B cell (primary cell): ENCODE measurements at regions not wholly inside any gene's neighbourhood (a gene's known extent, or its start where the extent isn't known, plus 50 kb on each side); places are given as distances from the start of the nearest gene placed in this dataset.

Source experiments
- EZH2 ChIP-seq: IDR thresholded peaks from 2 replicates; pipeline ENCODE4 v1.6.1; 2012; ENCODE audit warnings: borderline replicate concordance, low read depth, mild to moderate bottlenecking, moderate library complexity, low read length; ENCODE audit not compliant: insufficient read depth, poor library complexity, severe bottlenecking
- TF ChIP-seq, protein P1 (sequence below): fragments of 200-600 bp; IDR thresholded peaks from one replicate; pipeline ENCODE4 v1.8.0; 2022; ENCODE audit warnings: antibody characterized with exemption, mild to moderate bottlenecking

DNA sequence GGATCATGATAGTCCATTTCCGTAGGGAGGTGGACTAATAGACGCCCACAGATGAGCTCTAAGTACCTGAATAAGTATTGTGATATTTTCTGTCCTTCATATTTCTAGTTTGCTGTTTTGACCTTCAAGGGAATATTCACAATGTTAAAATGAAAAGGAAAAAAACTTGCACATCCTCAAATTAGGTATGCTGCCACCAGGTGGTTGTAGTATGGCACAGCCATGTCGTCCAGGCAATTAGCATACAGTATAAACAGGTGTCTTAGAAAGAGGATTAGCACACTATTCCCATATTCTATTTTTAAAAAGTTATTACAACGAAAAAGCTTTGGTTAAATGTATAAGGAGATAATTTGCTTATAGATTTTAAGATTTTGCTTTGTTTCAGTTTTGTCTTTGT, 802.0 kb downstream of the RPA4 start:
- TF ChIP-seq, protein P1, sequence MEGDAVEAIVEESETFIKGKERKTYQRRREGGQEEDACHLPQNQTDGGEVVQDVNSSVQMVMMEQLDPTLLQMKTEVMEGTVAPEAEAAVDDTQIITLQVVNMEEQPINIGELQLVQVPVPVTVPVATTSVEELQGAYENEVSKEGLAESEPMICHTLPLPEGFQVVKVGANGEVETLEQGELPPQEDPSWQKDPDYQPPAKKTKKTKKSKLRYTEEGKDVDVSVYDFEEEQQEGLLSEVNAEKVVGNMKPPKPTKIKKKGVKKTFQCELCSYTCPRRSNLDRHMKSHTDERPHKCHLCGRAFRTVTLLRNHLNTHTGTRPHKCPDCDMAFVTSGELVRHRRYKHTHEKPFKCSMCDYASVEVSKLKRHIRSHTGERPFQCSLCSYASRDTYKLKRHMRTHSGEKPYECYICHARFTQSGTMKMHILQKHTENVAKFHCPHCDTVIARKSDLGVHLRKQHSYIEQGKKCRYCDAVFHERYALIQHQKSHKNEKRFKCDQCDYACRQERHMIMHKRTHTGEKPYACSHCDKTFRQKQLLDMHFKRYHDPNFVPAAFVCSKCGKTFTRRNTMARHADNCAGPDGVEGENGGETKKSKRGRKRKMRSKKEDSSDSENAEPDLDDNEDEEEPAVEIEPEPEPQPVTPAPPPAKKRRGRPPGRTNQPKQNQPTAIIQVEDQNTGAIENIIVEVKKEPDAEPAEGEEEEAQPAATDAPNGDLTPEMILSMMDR: peak; percentile 48
- no peak for TF ChIP-seq EZH2
